ENCODE measurements at regions not wholly inside any gene's neighbourhood (a gene's known extent, or its start where the extent isn't known, plus 50 kb on each side); places are given as distances from the start of the nearest gene placed in this dataset.
"Not testable (repeated sequence)": the region's sequence is repeated elsewhere in the genome, so short reads cannot be mapped to it uniquely, and the experiment has no call there.

DNA sequence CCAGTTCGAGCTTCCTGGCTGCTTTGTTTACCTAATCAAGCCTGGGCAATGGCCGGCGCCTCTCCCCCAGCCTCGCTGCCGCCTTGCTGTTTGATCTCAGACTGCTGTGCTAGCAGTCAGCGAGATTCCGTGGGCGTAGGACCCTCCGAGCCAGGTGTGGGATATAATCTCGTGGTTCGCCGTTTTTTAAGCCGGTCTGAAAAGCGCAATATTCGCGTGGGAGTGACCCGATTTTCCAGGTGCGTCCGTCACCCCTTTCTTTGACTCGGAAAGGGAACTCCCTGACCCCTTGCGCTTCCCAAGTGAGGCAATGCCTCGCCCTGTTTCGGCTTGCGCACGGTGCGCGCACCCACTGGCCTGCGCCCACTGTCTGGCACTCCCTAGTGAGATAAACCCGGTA, 72.4 kb downstream of the TUBA3C start:
- H3K27ac ChIP-seq (ENCODE audit: extremely low read depth, low read depth, low read length); H3K4me1 ChIP-seq (ENCODE audit: control insufficient read depth, insufficient read depth, low read length); POLR2A ChIA-PET; H3K9me3 ChIP-seq (ENCODE audit: control insufficient read depth, insufficient read depth, low read depth, low read length); CTCF ChIA-PET; H3K36me3 ChIP-seq (ENCODE audit: control insufficient read depth in 2 of 2, insufficient read depth in 1 of 2, low read length in 2 of 2); H3K4me3 ChIP-seq (ENCODE audit: low read depth, low read length): not testable (repeated sequence)
- 0 out of 2 replicates have a peak, but pooled peaks have one; percentile 9 for TF ChIP-seq FEZF1 (tag by site-specific recombination; IDR thresholded peaks at IDR 0.05)
- peak; percentile 90 for TF ChIP-seq ZBTB48 (tag by site-specific recombination; IDR thresholded peaks at IDR 0.05)
- TF ChIP-seq, protein P1, sequence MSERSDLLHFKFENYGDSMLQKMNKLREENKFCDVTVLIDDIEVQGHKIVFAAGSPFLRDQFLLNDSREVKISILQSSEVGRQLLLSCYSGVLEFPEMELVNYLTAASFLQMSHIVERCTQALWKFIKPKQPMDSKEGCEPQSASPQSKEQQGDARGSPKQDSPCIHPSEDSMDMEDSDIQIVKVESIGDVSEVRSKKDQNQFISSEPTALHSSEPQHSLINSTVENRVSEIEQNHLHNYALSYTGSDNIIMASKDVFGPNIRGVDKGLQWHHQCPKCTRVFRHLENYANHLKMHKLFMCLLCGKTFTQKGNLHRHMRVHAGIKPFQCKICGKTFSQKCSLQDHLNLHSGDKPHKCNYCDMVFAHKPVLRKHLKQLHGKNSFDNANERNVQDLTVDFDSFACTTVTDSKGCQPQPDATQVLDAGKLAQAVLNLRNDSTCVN (tag by site-specific recombination; optimal IDR thresholded peaks at IDR 0.05) = peak; percentile 59
- peak; percentile 62; the same call in 1 of the 2 replicates for TF ChIP-seq ZFP69B (tag by site-specific recombination; IDR thresholded peaks at IDR 0.05)
- 0 out of 2 replicates have a peak, but pooled peaks have one; percentile 18 for TF ChIP-seq PATZ1 (tag by site-specific recombination; IDR thresholded peaks at IDR 0.05)
- TF ChIP-seq ZBTB17 (tag by site-specific recombination; IDR thresholded peaks at IDR 0.05) = peak; percentile 46
- peak; percentile 21; the same call in 1 of the 2 replicates for TF ChIP-seq YY1 (tag by site-specific recombination; IDR thresholded peaks at IDR 0.05)
- peak; percentile 48 for TF ChIP-seq ZBTB8A (tag by site-specific recombination; IDR thresholded peaks at IDR 0.05)
- 0 out of 2 replicates have a peak, but pooled peaks have one; percentile 49 for TF ChIP-seq ZNF561 (tag by site-specific recombination; IDR thresholded peaks at IDR 0.05; ENCODE audit: borderline replicate concordance)
- peak; percentile 69 for TF ChIP-seq ZFHX2 (tag by site-specific recombination; conservative IDR thresholded peaks at IDR 0.05)
- TF ChIP-seq ZEB2 (tag by site-specific recombination; IDR thresholded peaks at IDR 0.05) = 0 out of 2 replicates have a peak, but pooled peaks have one; percentile 36
- TF ChIP-seq ZNF335 (tag by site-specific recombination; conservative IDR thresholded peaks at IDR 0.05) = peak; percentile 63
- peak; percentile 56; the same call in 1 of the 2 replicates for TF ChIP-seq EGR2 (tag by site-specific recombination; IDR thresholded peaks at IDR 0.05; ENCODE audit: low read depth)
- TF ChIP-seq ZBTB20 (tag by site-specific recombination; IDR thresholded peaks at IDR 0.05) = peak; percentile 27; the same call in 1 of the 2 replicates
- peak; percentile 31; the same call in 1 of the 2 replicates for TF ChIP-seq KLF1 (tag by site-specific recombination; IDR thresholded peaks at IDR 0.05)

DNA sequence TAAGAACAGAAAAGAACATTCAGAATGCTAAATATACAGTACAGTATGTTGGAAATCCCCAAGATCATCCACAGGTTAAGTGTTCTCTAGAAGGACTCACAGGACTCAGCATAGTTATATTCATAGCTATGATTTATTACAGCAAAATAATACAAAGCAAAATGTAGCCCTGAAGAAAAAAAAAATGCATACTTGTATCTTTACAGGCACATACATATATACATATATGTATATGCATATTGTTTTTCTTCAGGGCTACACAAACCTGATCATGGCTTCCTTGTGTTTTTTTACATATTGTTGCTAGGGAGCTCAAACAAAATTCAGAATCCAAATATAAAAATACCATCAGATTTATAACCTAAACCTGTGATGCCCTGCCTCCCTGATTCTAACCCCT, 78.5 kb downstream of the TUBA3C start:
- POLR2A ChIA-PET = no interaction called here
- Histone ChIP-seq H3K9me3 (ENCODE audit: control insufficient read depth, insufficient read depth, low read depth, low read length) (no peaks in the 10 kb centered on the region), H3K4me1 (ENCODE audit: control insufficient read depth, insufficient read depth, low read length) (no peaks in the 10 kb centered on the region), H3K36me3 (ENCODE audit: control insufficient read depth in 2 of 2, insufficient read depth in 1 of 2, low read length in 2 of 2) (no peaks in the 10 kb centered on the region), H3K4me3 (ENCODE audit: low read depth, low read length) (no peak overlapping the region), H3K27ac (ENCODE audit: extremely low read depth, low read depth, low read length) (no peak overlapping the region)
- CTCF ChIA-PET = no interaction called here
- no peak for TF ChIP-seq TCF7L2 (IDR thresholded peaks at IDR 0.05; ENCODE audit: borderline replicate concordance, low read depth, low read length)
- no peak for TF ChIP-seq ZNF768 (tag by site-specific recombination; IDR thresholded peaks at IDR 0.05)
- TF ChIP-seq ZNF837 (tag by site-specific recombination; IDR thresholded peaks at IDR 0.05) = no peak
- TF ChIP-seq ZFP3 (tag by site-specific recombination; IDR thresholded peaks at IDR 0.05; ENCODE audit: low read depth) = no peak
- TF ChIP-seq, protein P2, sequence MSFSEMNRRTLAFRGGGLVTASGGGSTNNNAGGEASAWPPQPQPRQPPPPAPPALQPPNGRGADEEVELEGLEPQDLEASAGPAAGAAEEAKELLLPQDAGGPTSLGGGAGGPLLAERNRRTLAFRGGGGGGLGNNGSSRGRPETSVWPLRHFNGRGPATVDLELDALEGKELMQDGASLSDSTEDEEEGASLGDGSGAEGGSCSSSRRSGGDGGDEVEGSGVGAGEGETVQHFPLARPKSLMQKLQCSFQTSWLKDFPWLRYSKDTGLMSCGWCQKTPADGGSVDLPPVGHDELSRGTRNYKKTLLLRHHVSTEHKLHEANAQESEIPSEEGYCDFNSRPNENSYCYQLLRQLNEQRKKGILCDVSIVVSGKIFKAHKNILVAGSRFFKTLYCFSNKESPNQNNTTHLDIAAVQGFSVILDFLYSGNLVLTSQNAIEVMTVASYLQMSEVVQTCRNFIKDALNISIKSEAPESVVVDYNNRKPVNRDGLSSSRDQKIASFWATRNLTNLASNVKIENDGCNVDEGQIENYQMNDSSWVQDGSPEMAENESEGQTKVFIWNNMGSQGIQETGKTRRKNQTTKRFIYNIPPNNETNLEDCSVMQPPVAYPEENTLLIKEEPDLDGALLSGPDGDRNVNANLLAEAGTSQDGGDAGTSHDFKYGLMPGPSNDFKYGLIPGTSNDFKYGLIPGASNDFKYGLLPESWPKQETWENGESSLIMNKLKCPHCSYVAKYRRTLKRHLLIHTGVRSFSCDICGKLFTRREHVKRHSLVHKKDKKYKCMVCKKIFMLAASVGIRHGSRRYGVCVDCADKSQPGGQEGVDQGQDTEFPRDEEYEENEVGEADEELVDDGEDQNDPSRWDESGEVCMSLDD (tag by site-specific recombination; IDR thresholded peaks at IDR 0.05) = no peak
- TF ChIP-seq SALL2 (tag by site-specific recombination; IDR thresholded peaks at IDR 0.05; ENCODE audit: borderline replicate concordance) = no peak
- TF ChIP-seq ZNF561 (tag by site-specific recombination; IDR thresholded peaks at IDR 0.05; ENCODE audit: borderline replicate concordance) = no peak
- no peak for TF ChIP-seq MZF1 (tag by site-specific recombination; IDR thresholded peaks at IDR 0.05; ENCODE audit: borderline replicate concordance)
- TF ChIP-seq REPIN1 (tag by site-specific recombination; IDR thresholded peaks at IDR 0.05; ENCODE audit: low read depth) = no peak
- no peak for TF ChIP-seq SP2 (tag by site-specific recombination; IDR thresholded peaks at IDR 0.05)
- no peak for TF ChIP-seq FEZF1 (tag by site-specific recombination; IDR thresholded peaks at IDR 0.05)
- no peak for TF ChIP-seq ZNF366 (tag by site-specific recombination; conservative IDR thresholded peaks at IDR 0.05)
- TF ChIP-seq ZNF488 (tag by site-specific recombination; IDR thresholded peaks at IDR 0.05) = no peak
- no peak for TF ChIP-seq HOXA7 (CRISPR knock-in tag; IDR thresholded peaks at IDR 0.05; ENCODE audit: borderline replicate concordance)

Measured in HEK293 (cell line).